ENCODE measurements at regions not wholly inside any gene's neighbourhood (a gene's known extent, or its start where the extent isn't known, plus 50 kb on each side); places are given as distances from the start of the nearest gene placed in this dataset.

- Mint-ChIP-seq H3K36me3 (ENCODE audit: low read depth) (peaks cover 2% of the 10 kb centered on the region), H3K4me1 (ENCODE audit: low read depth) (no peaks in the 10 kb centered on the region), H3K9me3 (ENCODE audit: low read depth) (peaks cover 2% of the 10 kb centered on the region), H3K27me3 (ENCODE audit: low read depth) (no peaks in the 10 kb centered on the region), H3K4me3 (ENCODE audit: unreplicated experiment) (no peak overlapping the region), H3K27ac (ENCODE audit: unreplicated experiment) (no peak overlapping the region)
- no peak for TF ChIP-seq CTCF (IDR thresholded peaks at IDR 0.05)
- no peak for DNase-seq (ENCODE audit: low spot score)
These were observed 57.9 kb upstream of the CNOT6 start for GRCh38 chr5:180436275-180436674.

GRCh38 chr5:180436936-180437335 is 57.2 kb upstream of the CNOT6 start:
- Mint-ChIP-seq H3K9me3 (ENCODE audit: low read depth) (peaks cover 2% of the 10 kb centered on the region), H3K4me3 (ENCODE audit: unreplicated experiment) (no peak overlapping the region), H3K4me1 (ENCODE audit: low read depth) (no peaks in the 10 kb centered on the region), H3K27ac (ENCODE audit: unreplicated experiment) (no peak overlapping the region), H3K36me3 (ENCODE audit: low read depth) (peaks cover 2% of the 10 kb centered on the region), H3K27me3 (ENCODE audit: low read depth) (no peaks in the 10 kb centered on the region)
- TF ChIP-seq CTCF (IDR thresholded peaks at IDR 0.05) = no peak
- no peak for DNase-seq (ENCODE audit: low spot score)

- no peak for DNase-seq (ENCODE audit: low spot score)
- H3K36me3 Mint-ChIP-seq (ENCODE audit: low read depth) = peaks cover 2% of the 10 kb centered on the region
- no peak for TF ChIP-seq CTCF (IDR thresholded peaks at IDR 0.05)
- H3K4me3 Mint-ChIP-seq (ENCODE audit: unreplicated experiment) = no peak overlapping the region
- no peaks in the 10 kb centered on the region for H3K27me3 Mint-ChIP-seq (ENCODE audit: low read depth)
- peaks cover 2% of the 10 kb centered on the region for H3K9me3 Mint-ChIP-seq (ENCODE audit: low read depth)
- no peak overlapping the region for H3K27ac Mint-ChIP-seq (ENCODE audit: unreplicated experiment)
- H3K4me1 Mint-ChIP-seq (ENCODE audit: low read depth) = no peaks in the 10 kb centered on the region
These were observed 56.8 kb upstream of the CNOT6 start for GRCh38 chr5:180437336-180437735.

GRCh38 chr5:180438785-180439780 is 55.1 kb upstream of the CNOT6 start:
- no peaks in the 10 kb centered on the region for H3K4me1 Mint-ChIP-seq (ENCODE audit: low read depth)
- H3K27me3 Mint-ChIP-seq (ENCODE audit: low read depth) = no peaks in the 10 kb centered on the region
- DNase-seq (ENCODE audit: low spot score) = no peak
- peaks cover 2% of the 10 kb centered on the region for H3K36me3 Mint-ChIP-seq (ENCODE audit: low read depth)
- no peak overlapping the region for H3K4me3 Mint-ChIP-seq (ENCODE audit: unreplicated experiment)
- no peak for TF ChIP-seq CTCF (IDR thresholded peaks at IDR 0.05)
- peaks cover 8% of the 10 kb centered on the region for H3K9me3 Mint-ChIP-seq (ENCODE audit: low read depth)
- H3K27ac Mint-ChIP-seq (ENCODE audit: unreplicated experiment) = no peak overlapping the region

- no peaks in the 10 kb centered on the region for H3K4me1 Mint-ChIP-seq (ENCODE audit: low read depth)
- no peak overlapping the region for H3K4me3 Mint-ChIP-seq (ENCODE audit: unreplicated experiment)
- no peak for DNase-seq (ENCODE audit: low spot score)
- no peak for TF ChIP-seq CTCF (IDR thresholded peaks at IDR 0.05)
- H3K9me3 Mint-ChIP-seq (ENCODE audit: low read depth) = peaks cover 18% of the 10 kb centered on the region
- no peak overlapping the region for H3K27ac Mint-ChIP-seq (ENCODE audit: unreplicated experiment)
- no peaks in the 10 kb centered on the region for H3K27me3 Mint-ChIP-seq (ENCODE audit: low read depth)
- peaks cover 6% of the 10 kb centered on the region for H3K36me3 Mint-ChIP-seq (ENCODE audit: low read depth)
These were observed 54.0 kb upstream of the CNOT6 start for GRCh38 chr5:180439911-180440769.
